ENCODE measurements at regions not wholly inside any gene's neighbourhood (a gene's known extent, or its start where the extent isn't known, plus 50 kb on each side); places are given as distances from the start of the nearest gene placed in this dataset.

DNA sequence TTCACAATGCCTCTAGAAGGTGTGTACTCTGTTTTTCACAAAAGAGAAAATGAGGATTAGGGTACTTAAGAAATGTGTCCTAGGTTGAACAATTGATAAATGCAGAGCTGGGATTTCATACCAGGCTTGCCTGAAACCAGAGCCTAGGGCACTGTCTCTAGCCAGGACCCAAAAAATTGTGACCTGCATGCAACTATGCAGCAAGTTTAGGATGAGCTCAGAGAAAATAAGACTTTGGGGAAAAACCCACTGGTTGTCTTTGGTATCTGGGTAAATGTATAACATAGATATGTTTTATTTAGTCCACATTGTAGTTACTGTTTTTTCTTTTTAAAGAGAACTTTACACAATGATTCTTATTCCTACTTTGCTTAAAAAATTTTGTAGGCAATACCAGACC lies 177.1 kb upstream of the SEMA6A start:
- Histone ChIP-seq H3F3A (ENCODE audit: control insufficient read depth, insufficient read depth) (no peaks in the 10 kb centered on the region), H3K4me3 (ENCODE audit: low read length) (no peak overlapping the region), H3K27me3 (ENCODE audit: control insufficient read depth, low read length) (no peaks in the 10 kb centered on the region), H3K9me2 (replicated peaks; ENCODE audit: control insufficient read depth, low read length) (no peaks in the 10 kb centered on the region), H3K4me1 (ENCODE audit: control insufficient read depth, low read length) (no peaks in the 10 kb centered on the region), H3K9me3 (ENCODE audit: control insufficient read depth, insufficient read depth, low read length) (peaks cover 2% of the 10 kb centered on the region; the same call in 1 of the 2 replicates), H4K20me1 (ENCODE audit: control insufficient read depth, insufficient read depth, low read depth, low read length) (no peaks in the 10 kb centered on the region), H3K4me2 (ENCODE audit: low read length) (no peak overlapping the region), H3K36me3 (ENCODE audit: control insufficient read depth, low read length) (no peaks in the 10 kb centered on the region), H3K27ac (ENCODE audit: low read depth, low read length) (no peak overlapping the region), H3K79me2 (ENCODE audit: control insufficient read depth, low read length) (no peaks in the 10 kb centered on the region)
- TF ChIP-seq, protein P1, sequence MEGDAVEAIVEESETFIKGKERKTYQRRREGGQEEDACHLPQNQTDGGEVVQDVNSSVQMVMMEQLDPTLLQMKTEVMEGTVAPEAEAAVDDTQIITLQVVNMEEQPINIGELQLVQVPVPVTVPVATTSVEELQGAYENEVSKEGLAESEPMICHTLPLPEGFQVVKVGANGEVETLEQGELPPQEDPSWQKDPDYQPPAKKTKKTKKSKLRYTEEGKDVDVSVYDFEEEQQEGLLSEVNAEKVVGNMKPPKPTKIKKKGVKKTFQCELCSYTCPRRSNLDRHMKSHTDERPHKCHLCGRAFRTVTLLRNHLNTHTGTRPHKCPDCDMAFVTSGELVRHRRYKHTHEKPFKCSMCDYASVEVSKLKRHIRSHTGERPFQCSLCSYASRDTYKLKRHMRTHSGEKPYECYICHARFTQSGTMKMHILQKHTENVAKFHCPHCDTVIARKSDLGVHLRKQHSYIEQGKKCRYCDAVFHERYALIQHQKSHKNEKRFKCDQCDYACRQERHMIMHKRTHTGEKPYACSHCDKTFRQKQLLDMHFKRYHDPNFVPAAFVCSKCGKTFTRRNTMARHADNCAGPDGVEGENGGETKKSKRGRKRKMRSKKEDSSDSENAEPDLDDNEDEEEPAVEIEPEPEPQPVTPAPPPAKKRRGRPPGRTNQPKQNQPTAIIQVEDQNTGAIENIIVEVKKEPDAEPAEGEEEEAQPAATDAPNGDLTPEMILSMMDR (IDR thresholded peaks at IDR 0.05; ENCODE audit: low read depth, low read length, poor library complexity, severe bottlenecking): no peak
- TF ChIP-seq EZH2phosphoT487 (IDR thresholded peaks at IDR 0.05; ENCODE audit: borderline replicate concordance, low read length): no peak

DNA sequence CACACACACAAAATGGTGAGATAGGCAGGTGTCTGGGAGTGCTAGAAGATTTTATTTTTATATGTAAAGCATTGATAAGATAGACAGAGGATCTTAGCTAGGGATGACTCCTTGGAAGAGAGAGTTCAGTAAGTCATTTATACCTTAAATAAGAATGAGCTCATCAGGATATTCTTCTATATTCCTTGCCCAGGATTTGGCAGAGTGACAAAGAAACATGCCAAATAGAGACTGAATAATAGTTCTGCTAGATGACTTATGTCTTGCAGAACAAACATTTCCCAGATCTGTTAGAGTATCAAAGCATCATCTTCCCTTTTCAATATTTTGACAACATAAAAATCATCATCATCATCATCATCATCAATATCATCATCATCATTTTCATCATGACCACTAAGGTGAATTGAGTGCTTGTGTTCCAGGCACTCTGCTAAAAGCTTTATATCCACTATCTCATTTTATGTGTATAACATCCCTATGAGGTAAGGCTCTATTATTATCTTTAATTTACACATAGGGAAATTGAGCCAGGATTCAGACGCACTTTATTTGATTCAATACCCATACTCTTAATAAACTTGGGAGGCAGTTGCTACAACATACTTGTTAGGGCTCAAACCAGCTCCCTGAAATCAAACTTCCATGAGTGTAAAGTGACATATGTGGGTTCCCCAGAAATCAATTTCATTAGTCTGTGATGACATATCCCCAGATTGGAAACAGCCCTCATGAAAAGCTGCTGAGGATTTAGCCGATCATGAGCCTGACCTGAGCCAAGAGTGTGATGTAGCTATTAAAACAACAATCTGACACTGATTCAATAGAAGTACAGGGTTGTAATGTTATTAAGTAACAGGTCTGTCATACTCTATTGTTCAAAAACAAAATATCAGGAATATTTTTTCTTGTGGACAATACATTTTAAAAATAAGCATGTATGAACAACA lies 176.3 kb upstream of the SEMA6A start:
- no peak overlapping the region for H3K27ac ChIP-seq (ENCODE audit: low read depth, low read length)
- no peaks in the 10 kb centered on the region for H3K9me2 ChIP-seq (replicated peaks; ENCODE audit: control insufficient read depth, low read length)
- H3K9me3 ChIP-seq (ENCODE audit: control insufficient read depth, insufficient read depth, low read length): no peaks in the 10 kb centered on the region
- no peaks in the 10 kb centered on the region for H3K27me3 ChIP-seq (ENCODE audit: control insufficient read depth, low read length)
- no peaks in the 10 kb centered on the region for H3K79me2 ChIP-seq (ENCODE audit: control insufficient read depth, low read length)
- no peaks in the 10 kb centered on the region for H3K4me1 ChIP-seq (ENCODE audit: control insufficient read depth, low read length)
- no peaks in the 10 kb centered on the region for H4K20me1 ChIP-seq (ENCODE audit: control insufficient read depth, insufficient read depth, low read depth, low read length)
- no peak overlapping the region for H3K4me2 ChIP-seq (ENCODE audit: low read length)
- no peaks in the 10 kb centered on the region for H3F3A ChIP-seq (ENCODE audit: control insufficient read depth, insufficient read depth)
- H3K4me3 ChIP-seq (ENCODE audit: low read length): no peak overlapping the region
- no peaks in the 10 kb centered on the region for H3K36me3 ChIP-seq (ENCODE audit: control insufficient read depth, low read length)
- TF ChIP-seq, protein P1 (IDR thresholded peaks at IDR 0.05; ENCODE audit: low read depth, low read length, poor library complexity, severe bottlenecking): no peak
- TF ChIP-seq EZH2phosphoT487 (IDR thresholded peaks at IDR 0.05; ENCODE audit: borderline replicate concordance, low read length): no peak

DNA sequence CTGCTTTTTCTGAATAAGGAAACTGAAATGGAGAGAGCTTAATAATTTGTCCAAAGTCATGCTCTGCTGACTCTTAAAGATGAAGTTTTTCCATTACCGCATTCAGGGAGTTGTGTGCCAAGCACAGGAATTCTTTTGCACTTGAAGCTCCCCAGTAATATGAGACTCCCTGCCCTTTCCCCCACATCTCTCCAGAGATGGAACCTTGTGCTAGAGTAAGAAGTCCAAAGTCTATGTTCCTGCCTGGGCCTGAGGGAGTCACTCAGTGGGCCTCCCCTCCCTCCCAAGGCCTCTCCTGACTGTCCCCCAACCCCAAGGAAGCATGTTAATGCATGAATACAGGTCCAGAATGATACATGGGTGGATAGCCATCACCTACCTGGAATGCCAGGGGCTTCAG lies 173.3 kb upstream of the SEMA6A start:
- Histone ChIP-seq H3K27ac (ENCODE audit: low read depth, low read length) (no peak overlapping the region), H4K20me1 (ENCODE audit: control insufficient read depth, insufficient read depth, low read depth, low read length) (no peaks in the 10 kb centered on the region), H3K4me3 (ENCODE audit: low read length) (no peak overlapping the region), H3K9me2 (replicated peaks; ENCODE audit: control insufficient read depth, low read length) (no peaks in the 10 kb centered on the region), H3K4me2 (ENCODE audit: low read length) (no peak overlapping the region), H3K4me1 (ENCODE audit: control insufficient read depth, low read length) (no peaks in the 10 kb centered on the region), H3F3A (ENCODE audit: control insufficient read depth, insufficient read depth) (no peaks in the 10 kb centered on the region), H3K79me2 (ENCODE audit: control insufficient read depth, low read length) (no peaks in the 10 kb centered on the region), H3K27me3 (ENCODE audit: control insufficient read depth, low read length) (no peaks in the 10 kb centered on the region), H3K36me3 (ENCODE audit: control insufficient read depth, low read length) (no peaks in the 10 kb centered on the region), H3K9me3 (ENCODE audit: control insufficient read depth, insufficient read depth, low read length) (0 out of 2 replicates have a peak, but pooled peaks cover 7% of the 10 kb centered on the region)
- TF ChIP-seq, protein P1 (IDR thresholded peaks at IDR 0.05; ENCODE audit: low read depth, low read length, poor library complexity, severe bottlenecking): no peak
- no peak for TF ChIP-seq EZH2phosphoT487 (IDR thresholded peaks at IDR 0.05; ENCODE audit: borderline replicate concordance, low read length)
